H1 (cell line): ENCODE measurements at regions not wholly inside any gene's neighbourhood (a gene's known extent, or its start where the extent isn't known, plus 50 kb on each side); places are given as distances from the start of the nearest gene placed in this dataset.

Source experiments
- CTCF ChIA-PET: fragments of 300-600 bp; sonication (Branson Sonifier 250); formaldehyde crosslinking; loops from one replicate; lab custom pipeline; 2021; ENCODE audit not compliant: partially characterized antibody; lab: Charles Lee
- POLR2A ChIA-PET: fragments of 300-600 bp; sonication (Branson Sonifier 250); formaldehyde crosslinking; loops from one replicate; lab custom pipeline; 2021; ENCODE audit warnings: inconsistent platforms; ENCODE audit not compliant: partially characterized antibody; lab: Charles Lee
- DNase-seq, 2 experiments: peaks; one replicate each; pipeline versions ENCODE4 v3.0.0 to v3.0.0-alpha.2; 2010 to 2022; ENCODE audit warnings: low spot score in 2 of 2, low read depth in 1 of 2, mixed read lengths in 1 of 2
- FAIRE-seq: peaks from 2 replicates; lab custom pipeline; 2011; peaks lifted over from hg19 to GRCh38; lab: Jason Lieb, UNC
- H2AFZ ChIP-seq: 2 replicates; pipeline ENCODE4 v1.8.1; 2012; ENCODE audit warnings: low read length, inconsistent platforms
- H2AK5ac ChIP-seq: 2 replicates; pipeline ENCODE4 v1.6.1; 2013; ENCODE audit warnings: low read depth, low read length
- H2BK120ac ChIP-seq: replicated peaks from 2 replicates; pipeline ENCODE3; 2013; ENCODE audit warnings: low read depth, low read length, inconsistent platforms
- H2BK12ac ChIP-seq: 2 replicates; pipeline ENCODE4 v1.6.1; 2013; ENCODE audit warnings: low read depth, low read length
- H2BK15ac ChIP-seq: 2 replicates; pipeline ENCODE4 v1.6.1; 2013; ENCODE audit warnings: low read length
- H2BK20ac ChIP-seq: 2 replicates; pipeline ENCODE4 v1.6.1; 2013; ENCODE audit warnings: low read length
- H2BK5ac ChIP-seq: 2 replicates; pipeline ENCODE4 v1.6.1; 2013; ENCODE audit warnings: low read depth, low read length
- H3K14ac ChIP-seq: 2 replicates; pipeline ENCODE4 v1.6.1; 2013; ENCODE audit warnings: inconsistent platforms; ENCODE audit not compliant: insufficient read length
- H3K18ac ChIP-seq: 2 replicates; pipeline ENCODE4 v1.6.1; 2013; ENCODE audit warnings: low read length; ENCODE audit errors: extremely low read depth
- H3K23ac ChIP-seq: 2 replicates; pipeline ENCODE4 v1.6.1; 2013; ENCODE audit warnings: inconsistent platforms; ENCODE audit not compliant: insufficient read length
- H3K23me2 ChIP-seq: 2 replicates; pipeline ENCODE4 v1.6.1; 2013; ENCODE audit warnings: low read depth, low read length
- H3K27ac ChIP-seq: 2 replicates; pipeline ENCODE4 v1.6.1; 2011; ENCODE audit warnings: low read depth, low read length, inconsistent platforms
- H3K27me3 ChIP-seq, 4 experiments: replicated peaks in 1 of 4; 1 replicate in 1 of 4; 2 replicates in 3 of 4; pipeline versions ENCODE4 v1.6.1 to v1.8.1; 2011 to 2013; ENCODE audit warnings: low read length in 3 of 4, mild to moderate bottlenecking in 3 of 4, inconsistent platforms in 2 of 4, mixed read lengths in 2 of 4, moderate library complexity in 1 of 4; ENCODE audit not compliant: control insufficient read depth in 3 of 4, insufficient read depth in 3 of 4; ENCODE audit errors: extremely low read depth in 1 of 4
- H3K36me3 ChIP-seq, 4 experiments: 2 replicates each; pipeline versions ENCODE4 v1.6.1 to v1.8.1; 2011 to 2013; ENCODE audit warnings: mild to moderate bottlenecking in 4 of 4, low read length in 3 of 4, moderate library complexity in 2 of 4, control low read depth in 1 of 4, inconsistent platforms in 1 of 4; ENCODE audit not compliant: insufficient read depth in 4 of 4, control insufficient read depth in 2 of 4
- H3K4ac ChIP-seq: replicated peaks from 2 replicates; pipeline ENCODE3; 2013; ENCODE audit warnings: low read length, low read depth, mixed read lengths, inconsistent platforms; ENCODE audit not compliant: insufficient read length
- H3K4me1 ChIP-seq, 4 experiments: replicated peaks in 1 of 4; 1 replicate in 1 of 4; 2 replicates in 3 of 4; pipeline versions ENCODE4 v1.6.1 to v1.8.1; 2011 to 2013; ENCODE audit warnings: low read length in 3 of 4, inconsistent platforms in 2 of 4, mixed read lengths in 1 of 4; ENCODE audit not compliant: insufficient read depth in 4 of 4, control insufficient read depth in 3 of 4
- H3K4me2 ChIP-seq, 2 experiments: 2 replicates each; pipeline versions ENCODE4 v1.6.1 to v1.8.1; 2011 to 2013; ENCODE audit warnings: low read depth in 2 of 2, low read length in 2 of 2, control low read depth in 1 of 2, inconsistent platforms in 1 of 2, mild to moderate bottlenecking in 1 of 2; ENCODE audit not compliant: insufficient read depth in 1 of 2
- H3K4me3 ChIP-seq, 4 experiments: fragments of 200-600, 300-600 bp in 1 of 4; sonication (generic), shearing (Covaris generic), sonication (Bioruptor Twin) in 1 of 4; 2 replicates each; pipeline versions ENCODE4 v1.5.1 to v1.8.1; 2011 to 2016; ENCODE audit warnings: low read length in 4 of 4, low read depth in 3 of 4, control low read depth in 2 of 4, inconsistent platforms in 2 of 4, mild to moderate bottlenecking in 2 of 4, mixed read lengths in 1 of 4, moderate library complexity in 1 of 4; ENCODE audit not compliant: insufficient read depth in 2 of 4; ENCODE audit errors: extremely low read depth in 1 of 4
- H3K56ac ChIP-seq: replicated peaks from 2 replicates; pipeline ENCODE3; 2013; ENCODE audit warnings: low read depth, mild to moderate bottlenecking, mixed read lengths, low read length, inconsistent platforms; ENCODE audit not compliant: insufficient read length
- H3K79me1 ChIP-seq: 2 replicates; pipeline ENCODE4 v1.6.1; 2013; ENCODE audit warnings: low read depth, low read length, control low read depth
- H3K79me2 ChIP-seq, 2 experiments: 2 replicates each; pipeline versions ENCODE4 v1.6.1 to v1.8.1; 2012 to 2013; ENCODE audit warnings: low read length in 2 of 2, mild to moderate bottlenecking in 2 of 2, inconsistent platforms in 1 of 2; ENCODE audit not compliant: insufficient read depth in 2 of 2, control insufficient read depth in 1 of 2
- H3K9ac ChIP-seq, 4 experiments: replicated peaks in 1 of 4; 1 replicate in 1 of 4; 2 replicates in 3 of 4; pipeline versions ENCODE4 v1.6.1 to v1.8.1; 2011 to 2013; ENCODE audit warnings: low read depth in 3 of 4, low read length in 3 of 4, control low read depth in 2 of 4, mild to moderate bottlenecking in 2 of 4, moderate library complexity in 2 of 4, inconsistent platforms in 1 of 4; ENCODE audit errors: extremely low read depth in 1 of 4
- H3K9me3 ChIP-seq, 2 experiments: 2 replicates each; pipeline versions ENCODE4 v1.6.1 to v1.8.1; 2012 to 2013; ENCODE audit warnings: mild to moderate bottlenecking in 2 of 2, moderate library complexity in 2 of 2, control low read depth in 1 of 2, inconsistent platforms in 1 of 2, low read depth in 1 of 2, low read length in 1 of 2, mixed read lengths in 1 of 2; ENCODE audit not compliant: insufficient read depth in 2 of 2
- H4K20me1 ChIP-seq, 2 experiments: replicated peaks in 1 of 2; 2 replicates each; pipeline versions ENCODE3 to v1.8.1; 2011 to 2013; ENCODE audit warnings: inconsistent platforms in 2 of 2, low read length in 2 of 2, mild to moderate bottlenecking in 1 of 2; ENCODE audit not compliant: insufficient read depth in 2 of 2, control insufficient read depth in 1 of 2
- H4K5ac ChIP-seq: 2 replicates; pipeline ENCODE4 v1.6.1; 2013; ENCODE audit warnings: low read length, low read depth, mixed read lengths, inconsistent platforms; ENCODE audit not compliant: insufficient read length
- H4K8ac ChIP-seq: 2 replicates; pipeline ENCODE4 v1.8.0; 2013; ENCODE audit warnings: mild to moderate bottlenecking, moderate library complexity, low read length, inconsistent platforms; ENCODE audit not compliant: insufficient read depth; ENCODE audit errors: extremely low read depth
- H4K91ac ChIP-seq: replicated peaks from 2 replicates; pipeline ENCODE3; 2013; ENCODE audit warnings: low read length, mixed read lengths, inconsistent platforms; ENCODE audit not compliant: insufficient read length
- ATF2 ChIP-seq: IDR thresholded peaks from 2 replicates; pipeline ENCODE4 v1.6.1; 2012; ENCODE audit warnings: low read length, inconsistent platforms
- CHD1 ChIP-seq: IDR thresholded peaks from 2 replicates; pipeline ENCODE4 v1.6.1; 2012; ENCODE audit warnings: low read depth, low read length, improper control_type of control experiment
- CTBP2 ChIP-seq: IDR thresholded peaks from 2 replicates; pipeline ENCODE4 v1.7.0; 2011; ENCODE audit warnings: borderline replicate concordance, mild to moderate bottlenecking, moderate library complexity, mixed read lengths, low read length; ENCODE audit not compliant: insufficient read depth, insufficient read length
- GABPA ChIP-seq: IDR thresholded peaks from 2 replicates; pipeline ENCODE4 v1.6.1; 2011; ENCODE audit warnings: mild to moderate bottlenecking, low read length, moderate library complexity, borderline replicate concordance; ENCODE audit not compliant: insufficient read depth
- HDAC6 ChIP-seq: IDR thresholded peaks from one replicate; pipeline ENCODE4 v1.7.1; 2012; ENCODE audit warnings: low read depth, mild to moderate bottlenecking, inconsistent platforms, low read length, moderate library complexity
- PHF8 ChIP-seq: fragments of 200-600 bp; sonication (generic); conservative IDR thresholded peaks from 2 replicates; pipeline ENCODE4 v1.7.1; 2012; ENCODE audit warnings: low read depth, mild to moderate bottlenecking, inconsistent platforms, low read length, moderate library complexity
- RAD21 ChIP-seq, 2 experiments: IDR thresholded peaks in 1 of 2; conservative IDR thresholded peaks in 1 of 2; 2 replicates each; pipeline ENCODE4 v1.6.1; 2011; ENCODE audit warnings: low read depth in 2 of 2, low read length in 2 of 2, improper control_type of control experiment in 1 of 2, inconsistent platforms in 1 of 2, mild to moderate bottlenecking in 1 of 2, moderate library complexity in 1 of 2
- RBBP5 ChIP-seq: IDR thresholded peaks from 2 replicates; pipeline ENCODE4 v1.7.1; 2012; ENCODE audit warnings: low read depth, mild to moderate bottlenecking, inconsistent platforms, low read length, moderate library complexity, borderline replicate concordance
- SIX5 ChIP-seq: IDR thresholded peaks from 2 replicates; pipeline ENCODE4 v1.6.1; 2011; ENCODE audit warnings: mild to moderate bottlenecking, low read depth, low read length
- SP2 ChIP-seq: IDR thresholded peaks from 2 replicates; pipeline ENCODE4 v1.6.1; 2012; ENCODE audit warnings: mild to moderate bottlenecking, low read length, inconsistent platforms
- SUZ12 ChIP-seq: fragments of 200-600 bp; sonication (generic); IDR thresholded peaks from 2 replicates; pipeline ENCODE4 v1.6.1; 2012; ENCODE audit warnings: mild to moderate bottlenecking, inconsistent platforms, low read length, moderate library complexity, mixed read lengths
- YY1 ChIP-seq: IDR thresholded peaks from 2 replicates; pipeline ENCODE4 v1.6.1; 2011; ENCODE audit warnings: low read depth, mild to moderate bottlenecking, low read length
- WGBS, 2 experiments: shearing (Covaris generic) in 1 of 2; methylation state at CpG; one replicate each; pipeline versions ENCODE4 v1.1.6 to v1.1.7; 2013 to 2015; ENCODE audit warnings: low lambda C conversion rate in 2 of 2, mixed read lengths in 2 of 2, inconsistent platforms in 1 of 2, low coverage in 1 of 2, missing lambda C conversion rate in 1 of 2; ENCODE audit not compliant: insufficient replicate concordance in 2 of 2, insufficient coverage in 1 of 2, insufficient read length in 1 of 2; ENCODE audit errors: extremely low coverage in 1 of 2, missing lambda C conversion rate in 1 of 2; 5-methylcytosine and 5-hydroxymethylcytosine counted together

DNA sequence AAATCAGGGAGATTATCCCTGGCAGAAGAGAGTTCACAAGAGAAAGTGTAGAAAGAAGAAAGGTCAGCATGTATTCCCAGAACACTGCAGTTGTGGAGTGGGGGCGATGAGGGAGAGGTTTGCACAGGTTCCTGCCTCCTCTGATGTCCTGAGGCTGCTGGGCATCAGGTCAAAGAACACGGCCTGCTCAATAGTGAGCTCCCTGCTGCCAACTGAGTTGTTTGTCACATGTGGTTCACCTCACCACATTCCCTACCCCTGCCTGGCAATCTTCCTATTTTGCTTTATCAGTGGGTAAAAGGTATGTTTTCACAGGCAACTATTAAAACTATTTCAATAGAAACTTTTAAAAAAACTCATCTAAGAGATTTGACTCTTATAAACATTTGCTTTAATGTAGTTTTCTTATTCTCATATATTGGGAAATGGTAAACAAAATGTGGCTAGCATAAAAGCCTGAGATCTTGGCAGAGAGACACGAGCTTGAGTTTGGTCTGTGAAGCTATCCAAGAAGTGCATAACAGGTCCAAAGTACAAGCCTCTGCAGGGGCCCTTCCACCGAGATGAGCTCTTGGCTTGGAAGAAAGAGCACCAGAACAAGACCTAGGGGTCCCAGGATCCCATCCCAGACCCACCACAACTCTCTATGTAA, 123.9 kb upstream of the SRD5A2 start:
- ChIA-PET CTCF (interaction anchor here (1.8 to 2.0 kb wide), 2 partner anchors 10 to 11 kb away, joined by 5 to 7 read pairs; no protein-coding TSS in a partner anchor), POLR2A (no interaction called here)
- Histone ChIP-seq H3K4me2 (no peak overlapping the region), H3K27ac (no peak overlapping the region), H3K9me3 (peaks cover 60 to 63% of the 10 kb centered on the region in 2 experiments), H3K79me1 (no peaks in the 10 kb centered on the region), H3K27me3 (no peaks in the 10 kb centered on the region), H3K4ac (no peak overlapping the region), H4K20me1 (no peaks in the 10 kb centered on the region), H3K23me2 (no peaks in the 10 kb centered on the region), H3K23ac (no peak overlapping the region), H2BK12ac (no peak overlapping the region), H3K18ac (no peak overlapping the region), H2BK120ac (no peak overlapping the region), H2AFZ (no peak overlapping the region), H3K79me2 (no peaks in the 10 kb centered on the region), H3K56ac (no peak overlapping the region), H3K36me3 (no peaks in the 10 kb centered on the region), H2BK20ac (no peak overlapping the region), H4K91ac (no peak overlapping the region), H2BK15ac (no peak overlapping the region), H2BK5ac (no peak overlapping the region), H3K14ac (no peak overlapping the region), H3K4me1 (no peaks in the 10 kb centered on the region), H3K9ac (no peak overlapping the region), H3K4me3 (no peak overlapping the region), H4K5ac (no peak overlapping the region), H4K8ac (no peak overlapping the region), H2AK5ac (no peak overlapping the region)
- 59% methylated on average over 4 of the region's 4 CpGs; no CpG with 5 or more reads in 1 of the 2 experiments for WGBS, 2 experiments
- DNase-seq (no peak), FAIRE-seq (no peak)
- no peak for TF ChIP-seq PHF8
- TF ChIP-seq RAD21 (IDR thresholded peaks at IDR 0.05 in 1 of 2, conservative IDR thresholded peaks at IDR 0.05 in 1 of 2; ENCODE audit: low read depth in 2 of 2, low read length in 2 of 2): no peak
- no peak for TF ChIP-seq SUZ12
- no peak for TF ChIP-seq CTBP2
- no peak for TF ChIP-seq SP2
- TF ChIP-seq CHD1: no peak
- no peak for TF ChIP-seq YY1
- no peak for TF ChIP-seq ATF2
- TF ChIP-seq GABPA: no peak
- no peak for TF ChIP-seq RBBP5
- TF ChIP-seq SIX5: no peak
- TF ChIP-seq HDAC6: no peak
